Osteoblast (primary cell): ENCODE measurements at regions not wholly inside any gene's neighbourhood (a gene's known extent, or its start where the extent isn't known, plus 50 kb on each side); places are given as distances from the start of the nearest gene placed in this dataset.

Experiments
- DNase-seq: peaks from one replicate; pipeline ENCODE4 v3.0.0; 2011; ENCODE audit warnings: low spot score, mixed read lengths; ENCODE audit not compliant: insufficient read length; ENCODE audit errors: missing footprints
- H2AFZ ChIP-seq: 2 replicates; pipeline ENCODE4 v1.6.0; 2011; ENCODE audit warnings: mild to moderate bottlenecking, low read length
- H3K27ac ChIP-seq: 2 replicates; pipeline ENCODE4 v1.5.1; 2011; ENCODE audit warnings: mild to moderate bottlenecking, low read depth, low read length, moderate library complexity
- H3K27me3 ChIP-seq: 2 replicates; pipeline ENCODE4 v1.6.0; 2012; ENCODE audit warnings: mild to moderate bottlenecking, control low read depth, inconsistent platforms, low read length, moderate library complexity; ENCODE audit not compliant: insufficient read depth
- H3K36me3 ChIP-seq: 2 replicates; pipeline ENCODE4 v1.5.1; 2011; ENCODE audit warnings: mild to moderate bottlenecking, low read length, control low read depth, moderate library complexity; ENCODE audit not compliant: insufficient read depth
- H3K4me1 ChIP-seq: 2 replicates; pipeline ENCODE4 v1.5.1; 2011; ENCODE audit warnings: mild to moderate bottlenecking, low read length, control low read depth, moderate library complexity; ENCODE audit not compliant: insufficient read depth
- H3K4me2 ChIP-seq: 2 replicates; pipeline ENCODE4 v1.6.0; 2011; ENCODE audit warnings: mild to moderate bottlenecking, low read length; ENCODE audit not compliant: insufficient read depth
- H3K4me3 ChIP-seq: fragments of 200-600 bp; sonication (generic); 3 replicates; pipeline ENCODE4 v1.5.1; 2012; ENCODE audit warnings: mild to moderate bottlenecking, low read length, inconsistent platforms; ENCODE audit not compliant: insufficient read depth
- H3K79me2 ChIP-seq: 2 replicates; pipeline ENCODE4 v1.6.0; 2012; ENCODE audit warnings: mild to moderate bottlenecking, low read length, control low read depth, inconsistent platforms; ENCODE audit not compliant: insufficient read depth
- H3K9me3 ChIP-seq: 2 replicates; pipeline ENCODE4 v1.5.1; 2011; ENCODE audit warnings: low read depth, low read length, control low read depth
- H4K20me1 ChIP-seq: 2 replicates; pipeline ENCODE4 v1.6.0; 2012; ENCODE audit warnings: mild to moderate bottlenecking, low read length, control low read depth; ENCODE audit not compliant: insufficient read depth
- TF ChIP-seq, protein P1 (sequence below): IDR thresholded peaks from 2 replicates; pipeline ENCODE4 v1.5.1; 2011; ENCODE audit warnings: mild to moderate bottlenecking, low read depth, low read length, moderate library complexity; ENCODE audit errors: extremely low read depth

DNA sequence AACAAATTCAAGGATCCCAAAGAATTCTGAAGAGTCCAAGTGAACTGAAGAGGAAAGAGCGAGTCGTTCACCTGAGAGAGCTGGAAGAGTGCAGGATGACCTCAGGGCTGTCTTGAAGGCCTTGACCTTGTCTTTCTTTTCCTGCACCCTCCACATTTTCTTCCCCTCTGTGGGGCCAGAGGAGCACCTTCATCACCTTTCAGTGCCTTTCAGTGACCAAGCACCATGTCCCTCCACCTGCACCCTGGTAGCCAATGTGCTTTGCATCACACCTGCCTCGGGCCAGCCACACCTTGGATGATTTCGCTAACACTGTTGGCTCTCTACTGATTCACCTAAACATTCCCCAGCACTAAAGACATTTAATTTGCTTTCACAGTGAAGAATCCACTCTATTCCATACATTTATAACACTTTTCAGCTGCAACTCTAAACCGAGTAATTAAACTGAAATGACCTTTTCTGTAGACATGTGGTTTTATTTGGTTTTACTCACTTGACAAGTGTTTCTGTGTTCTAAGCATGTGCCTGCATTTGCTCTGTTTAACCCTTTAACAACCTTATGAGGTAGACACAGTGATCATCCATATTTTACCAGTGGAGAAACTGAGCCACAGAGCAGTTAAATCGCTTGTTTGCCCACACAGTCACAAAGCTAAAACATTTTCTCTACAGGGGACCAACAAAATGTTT lies 121.3 kb upstream of the CST7 start:
- Histone ChIP-seq H3K9me3 (no peaks in the 10 kb centered on the region), H2AFZ (no peak overlapping the region), H3K36me3 (no peaks in the 10 kb centered on the region), H3K27ac (no peak overlapping the region), H3K79me2 (no peaks in the 10 kb centered on the region), H4K20me1 (no peaks in the 10 kb centered on the region), H3K4me2 (no peak overlapping the region), H3K27me3 (no peaks in the 10 kb centered on the region), H3K4me1 (no peaks in the 10 kb centered on the region), H3K4me3 (no peak overlapping the region)
- TF ChIP-seq, protein P1, sequence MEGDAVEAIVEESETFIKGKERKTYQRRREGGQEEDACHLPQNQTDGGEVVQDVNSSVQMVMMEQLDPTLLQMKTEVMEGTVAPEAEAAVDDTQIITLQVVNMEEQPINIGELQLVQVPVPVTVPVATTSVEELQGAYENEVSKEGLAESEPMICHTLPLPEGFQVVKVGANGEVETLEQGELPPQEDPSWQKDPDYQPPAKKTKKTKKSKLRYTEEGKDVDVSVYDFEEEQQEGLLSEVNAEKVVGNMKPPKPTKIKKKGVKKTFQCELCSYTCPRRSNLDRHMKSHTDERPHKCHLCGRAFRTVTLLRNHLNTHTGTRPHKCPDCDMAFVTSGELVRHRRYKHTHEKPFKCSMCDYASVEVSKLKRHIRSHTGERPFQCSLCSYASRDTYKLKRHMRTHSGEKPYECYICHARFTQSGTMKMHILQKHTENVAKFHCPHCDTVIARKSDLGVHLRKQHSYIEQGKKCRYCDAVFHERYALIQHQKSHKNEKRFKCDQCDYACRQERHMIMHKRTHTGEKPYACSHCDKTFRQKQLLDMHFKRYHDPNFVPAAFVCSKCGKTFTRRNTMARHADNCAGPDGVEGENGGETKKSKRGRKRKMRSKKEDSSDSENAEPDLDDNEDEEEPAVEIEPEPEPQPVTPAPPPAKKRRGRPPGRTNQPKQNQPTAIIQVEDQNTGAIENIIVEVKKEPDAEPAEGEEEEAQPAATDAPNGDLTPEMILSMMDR, result no peak
- peak; percentile 51 for DNase-seq

DNA sequence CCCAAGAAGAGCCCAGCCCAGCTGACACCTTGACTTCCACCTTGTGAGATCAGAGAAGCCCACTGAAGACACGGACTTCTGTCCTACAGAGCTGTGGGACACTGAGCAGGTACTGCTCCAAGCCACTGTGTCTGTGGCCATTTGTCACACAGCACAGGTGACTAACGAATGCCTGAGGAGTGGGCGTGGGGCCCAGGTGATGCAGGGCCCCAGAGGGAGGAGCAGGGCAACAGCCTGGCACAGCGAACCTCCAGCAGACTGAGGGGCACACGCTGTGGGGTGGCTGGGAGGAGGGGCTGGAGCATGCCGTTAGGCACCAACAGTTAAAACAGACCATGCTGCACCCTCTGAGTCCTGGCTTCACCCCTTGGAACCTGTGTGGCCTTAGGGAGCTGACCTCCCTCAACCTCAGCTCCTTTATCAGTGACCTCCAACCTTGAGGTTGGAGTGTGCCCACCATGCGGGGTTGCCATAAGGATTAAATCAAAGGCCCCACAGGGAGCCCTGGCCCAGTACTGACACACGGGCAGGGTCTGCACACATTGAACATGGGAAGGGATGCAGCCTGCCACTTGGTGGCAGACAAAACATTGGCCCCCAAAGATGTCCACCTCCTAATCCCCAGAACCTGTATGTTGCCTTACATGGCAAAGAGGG lies 119.9 kb upstream of the CST7 start:
- H3K4me3 ChIP-seq, result no peak overlapping the region
- no peaks in the 10 kb centered on the region for H3K36me3 ChIP-seq
- no peak overlapping the region for H3K27ac ChIP-seq
- H3K79me2 ChIP-seq, result no peaks in the 10 kb centered on the region
- no peaks in the 10 kb centered on the region for H3K9me3 ChIP-seq
- no peaks in the 10 kb centered on the region for H3K4me1 ChIP-seq
- H4K20me1 ChIP-seq, result no peaks in the 10 kb centered on the region
- H3K27me3 ChIP-seq, result no peaks in the 10 kb centered on the region
- peak; percentile 17 for DNase-seq
- TF ChIP-seq, protein P1, result no peak
- H2AFZ ChIP-seq, result no peak overlapping the region
- no peak overlapping the region for H3K4me2 ChIP-seq

DNA sequence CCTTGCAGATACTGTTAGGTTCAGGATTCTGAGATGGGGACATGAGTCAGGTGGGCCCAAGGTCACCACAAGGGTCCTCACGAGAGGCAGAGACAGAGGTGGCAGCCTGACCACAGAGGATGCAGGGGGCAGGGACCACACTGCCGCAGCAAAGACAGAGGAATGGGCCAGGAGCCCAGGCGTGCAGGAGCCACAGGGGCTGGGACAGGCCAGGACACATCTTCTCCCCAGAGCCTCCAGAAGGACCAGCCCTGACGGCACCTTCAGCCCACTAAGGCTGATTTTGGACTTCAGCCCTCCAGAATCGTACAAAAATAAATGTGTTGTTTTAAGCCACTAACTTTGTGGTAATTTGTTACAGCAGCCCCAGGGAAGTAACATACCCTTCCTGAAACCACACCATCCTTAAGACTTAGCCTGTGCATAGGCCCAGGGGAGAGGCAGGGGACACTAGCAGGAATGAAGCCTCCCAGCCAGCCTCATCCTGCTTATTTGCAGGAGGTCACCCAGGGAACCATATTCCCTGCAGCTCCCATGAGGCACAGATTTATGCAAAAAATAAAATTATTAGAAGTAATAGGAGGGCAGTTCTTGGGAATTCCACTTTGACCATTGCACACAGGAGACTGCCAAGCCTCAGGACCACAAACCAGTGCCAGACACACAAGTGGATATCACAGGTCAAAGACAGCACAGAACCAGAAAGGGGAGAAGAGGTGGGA lies 119.3 kb upstream of the CST7 start:
- H3K4me3 ChIP-seq, result no peak overlapping the region
- H3K4me2 ChIP-seq, result no peak overlapping the region
- no peak overlapping the region for H2AFZ ChIP-seq
- no peak overlapping the region for H3K27ac ChIP-seq
- H3K9me3 ChIP-seq, result no peaks in the 10 kb centered on the region
- DNase-seq, result peak; percentile 70
- H3K27me3 ChIP-seq, result no peaks in the 10 kb centered on the region
- no peaks in the 10 kb centered on the region for H3K79me2 ChIP-seq
- H3K4me1 ChIP-seq, result no peaks in the 10 kb centered on the region
- no peaks in the 10 kb centered on the region for H3K36me3 ChIP-seq
- H4K20me1 ChIP-seq, result no peaks in the 10 kb centered on the region
- TF ChIP-seq, protein P1, result no peak

DNA sequence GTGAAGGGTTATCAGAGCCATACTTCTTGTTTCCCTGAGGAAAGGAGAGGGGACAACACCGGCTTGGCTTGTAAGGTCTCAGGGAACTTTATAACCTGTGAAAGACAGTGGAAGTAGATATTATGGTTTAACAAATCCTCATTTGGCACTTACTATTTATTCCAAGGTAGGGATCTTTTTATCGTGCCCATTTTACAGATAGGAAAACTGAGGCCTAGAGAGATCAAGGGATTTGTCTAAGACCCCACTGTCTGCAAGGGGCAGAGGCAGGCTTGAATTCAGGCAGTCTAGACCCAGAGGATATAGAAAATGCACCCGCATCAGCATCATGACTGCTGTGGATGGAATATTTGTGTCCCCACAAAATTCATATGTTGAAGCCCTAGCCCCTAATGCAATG lies 118.4 kb upstream of the CST7 start:
- H3K36me3 ChIP-seq, result no peaks in the 10 kb centered on the region
- H3K4me2 ChIP-seq, result no peak overlapping the region
- no peaks in the 10 kb centered on the region for H3K9me3 ChIP-seq
- no peak overlapping the region for H3K27ac ChIP-seq
- peak; percentile 6 for DNase-seq
- no peak overlapping the region for H2AFZ ChIP-seq
- TF ChIP-seq, protein P1, result no peak
- H3K4me1 ChIP-seq, result no peaks in the 10 kb centered on the region
- no peaks in the 10 kb centered on the region for H3K79me2 ChIP-seq
- no peaks in the 10 kb centered on the region for H3K27me3 ChIP-seq
- no peak overlapping the region for H3K4me3 ChIP-seq
- H4K20me1 ChIP-seq, result no peaks in the 10 kb centered on the region
